Sigmoid colon (tissue), 4 donors: ENCODE measurements at regions not wholly inside any gene's neighbourhood (a gene's known extent, or its start where the extent isn't known, plus 50 kb on each side); places are given as distances from the start of the nearest gene placed in this dataset.

Source experiments
- EP300 ChIP-seq, 4 donors: sonication (generic); formaldehyde crosslinking; IDR thresholded peaks; one replicate each; pipeline ENCODE4 v1.6.1; 2017; ENCODE audit warnings: antibody characterized with exemption in 4 of 4
- TF ChIP-seq, protein P1 (sequence below), 4 experiments: fragments of 450-650 bp in 3 of 4; fragments of 200-600 bp in 1 of 4; IDR thresholded peaks; one replicate each; pipeline ENCODE4 v1.5.1; 2016 to 2019; ENCODE audit warnings: antibody characterized with exemption in 4 of 4, mild to moderate bottlenecking in 3 of 4, moderate library complexity in 2 of 4

DNA sequence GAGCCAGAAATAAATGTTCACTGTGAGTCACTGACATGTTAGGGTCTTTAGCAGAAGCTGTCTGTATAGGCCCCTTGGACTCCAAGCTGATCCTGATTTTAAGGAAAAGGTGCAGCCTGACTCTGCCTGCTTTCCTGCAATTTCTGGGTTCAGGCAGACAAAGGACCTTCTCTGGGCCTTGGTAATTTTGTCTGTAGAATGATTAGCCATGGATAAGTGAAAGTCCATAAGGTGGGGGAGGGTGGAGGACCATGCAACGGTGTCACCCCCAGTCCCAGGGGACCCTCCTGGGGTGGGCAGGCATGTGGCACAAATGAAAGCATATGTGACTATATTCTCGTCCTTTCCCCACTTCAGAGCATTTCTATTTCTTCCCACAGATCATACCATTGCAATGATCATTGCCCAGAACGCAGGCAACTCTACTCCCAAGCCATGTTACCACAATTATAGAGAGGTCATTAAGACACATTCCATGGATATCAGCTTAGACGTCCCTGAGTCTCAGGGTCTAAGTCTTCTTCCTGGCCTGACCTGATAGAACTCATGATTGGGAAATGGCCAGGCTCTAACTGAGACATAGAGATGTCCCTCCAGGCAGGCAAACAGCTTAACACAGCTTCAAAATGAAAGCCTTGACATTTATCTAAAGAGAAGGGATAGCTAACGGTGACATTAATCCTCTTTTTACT is 157.9 kb upstream of the ALDH1B1 start:
- TF ChIP-seq, protein P1, sequence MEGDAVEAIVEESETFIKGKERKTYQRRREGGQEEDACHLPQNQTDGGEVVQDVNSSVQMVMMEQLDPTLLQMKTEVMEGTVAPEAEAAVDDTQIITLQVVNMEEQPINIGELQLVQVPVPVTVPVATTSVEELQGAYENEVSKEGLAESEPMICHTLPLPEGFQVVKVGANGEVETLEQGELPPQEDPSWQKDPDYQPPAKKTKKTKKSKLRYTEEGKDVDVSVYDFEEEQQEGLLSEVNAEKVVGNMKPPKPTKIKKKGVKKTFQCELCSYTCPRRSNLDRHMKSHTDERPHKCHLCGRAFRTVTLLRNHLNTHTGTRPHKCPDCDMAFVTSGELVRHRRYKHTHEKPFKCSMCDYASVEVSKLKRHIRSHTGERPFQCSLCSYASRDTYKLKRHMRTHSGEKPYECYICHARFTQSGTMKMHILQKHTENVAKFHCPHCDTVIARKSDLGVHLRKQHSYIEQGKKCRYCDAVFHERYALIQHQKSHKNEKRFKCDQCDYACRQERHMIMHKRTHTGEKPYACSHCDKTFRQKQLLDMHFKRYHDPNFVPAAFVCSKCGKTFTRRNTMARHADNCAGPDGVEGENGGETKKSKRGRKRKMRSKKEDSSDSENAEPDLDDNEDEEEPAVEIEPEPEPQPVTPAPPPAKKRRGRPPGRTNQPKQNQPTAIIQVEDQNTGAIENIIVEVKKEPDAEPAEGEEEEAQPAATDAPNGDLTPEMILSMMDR (IDR thresholded peaks at IDR 0.05): no peak
- TF ChIP-seq EP300 (IDR thresholded peaks at IDR 0.05): no peak
